Astrocyte (in vitro differentiated cells and primary cell): ENCODE measurements at regions not wholly inside any gene's neighbourhood (a gene's known extent, or its start where the extent isn't known, plus 50 kb on each side); places are given as distances from the start of the nearest gene placed in this dataset.

Experiments used
- DNase-seq: peaks from one replicate; pipeline ENCODE4 v3.0.0-alpha.2; 2010; ENCODE audit warnings: low read depth
- FAIRE-seq: peaks from 2 replicates; lab custom pipeline; 2011; peaks lifted over from hg19 to GRCh38; lab: Jason Lieb, UNC
- H2AFZ ChIP-seq: 2 replicates; pipeline ENCODE4 v1.6.0; 2012; ENCODE audit warnings: low read depth, low read length, inconsistent platforms
- H3K27ac ChIP-seq: 2 replicates; pipeline ENCODE4 v1.5.1; 2011; ENCODE audit warnings: low read depth, low read length, inconsistent platforms
- H3K27me3 ChIP-seq: 2 replicates; pipeline ENCODE4 v1.6.0; 2011; ENCODE audit warnings: low read length, inconsistent platforms; ENCODE audit not compliant: insufficient read depth
- H3K36me3 ChIP-seq: 2 replicates; pipeline ENCODE4 v1.5.1; 2011; ENCODE audit warnings: low read length, inconsistent platforms; ENCODE audit not compliant: insufficient read depth
- H3K4me1 ChIP-seq: 2 replicates; pipeline ENCODE4 v1.5.1; 2011; ENCODE audit warnings: low read length, inconsistent platforms; ENCODE audit not compliant: insufficient read depth
- H3K4me2 ChIP-seq: 2 replicates; pipeline ENCODE4 v1.6.0; 2012; ENCODE audit warnings: low read length, inconsistent platforms
- H3K4me3 ChIP-seq: 2 replicates; pipeline ENCODE4 v1.5.1; 2011; ENCODE audit warnings: low read depth, mild to moderate bottlenecking, low read length, inconsistent platforms; ENCODE audit not compliant: insufficient read depth
- H3K79me2 ChIP-seq: 2 replicates; pipeline ENCODE4 v1.6.0; 2012; ENCODE audit warnings: mild to moderate bottlenecking, low read length, inconsistent platforms; ENCODE audit not compliant: insufficient read depth
- H3K9ac ChIP-seq: 2 replicates; pipeline ENCODE4 v1.6.0; 2012; ENCODE audit warnings: mild to moderate bottlenecking, low read length, inconsistent platforms
- H3K9me3 ChIP-seq: 2 replicates; pipeline ENCODE4 v1.5.1; 2012; ENCODE audit warnings: low read depth, mild to moderate bottlenecking, low read length, inconsistent platforms; ENCODE audit not compliant: insufficient read depth
- H4K20me1 ChIP-seq: 2 replicates; pipeline ENCODE4 v1.6.0; 2012; ENCODE audit warnings: low read length, inconsistent platforms; ENCODE audit not compliant: insufficient read depth
- H3K27ac Mint-ChIP-seq: one replicate; pipeline ENCODE4 v1.8.0; 2021; ENCODE audit warnings: mild to moderate bottlenecking, mixed read lengths; ENCODE audit not compliant: unreplicated experiment
- H3K27me3 Mint-ChIP-seq: one replicate; pipeline ENCODE4 v1.8.0; 2021; ENCODE audit warnings: low read depth, mixed read lengths; ENCODE audit not compliant: unreplicated experiment
- H3K36me3 Mint-ChIP-seq: one replicate; pipeline ENCODE4 v1.8.0; 2021; ENCODE audit warnings: low read depth, mixed read lengths; ENCODE audit not compliant: unreplicated experiment
- H3K4me1 Mint-ChIP-seq: one replicate; pipeline ENCODE4 v1.8.0; 2021; ENCODE audit warnings: low read depth, mixed read lengths; ENCODE audit not compliant: unreplicated experiment
- H3K4me3 Mint-ChIP-seq: one replicate; pipeline ENCODE4 v1.8.0; 2021; ENCODE audit warnings: mild to moderate bottlenecking, moderate library complexity, mixed read lengths; ENCODE audit not compliant: unreplicated experiment
- H3K9me3 Mint-ChIP-seq: one replicate; pipeline ENCODE4 v1.8.0; 2021; ENCODE audit warnings: mild to moderate bottlenecking, mixed read lengths; ENCODE audit not compliant: unreplicated experiment
- EZH2 ChIP-seq: IDR thresholded peaks from 2 replicates; pipeline ENCODE4 v1.6.1; 2012; ENCODE audit warnings: mild to moderate bottlenecking, low read length, inconsistent platforms; ENCODE audit not compliant: insufficient read depth
- TF ChIP-seq, protein P1 (sequence below): IDR thresholded peaks from 2 replicates; pipeline ENCODE4 v1.5.1; 2011; ENCODE audit warnings: low read depth, mild to moderate bottlenecking, inconsistent platforms, low read length, moderate library complexity; ENCODE audit not compliant: insufficient read depth

DNA sequence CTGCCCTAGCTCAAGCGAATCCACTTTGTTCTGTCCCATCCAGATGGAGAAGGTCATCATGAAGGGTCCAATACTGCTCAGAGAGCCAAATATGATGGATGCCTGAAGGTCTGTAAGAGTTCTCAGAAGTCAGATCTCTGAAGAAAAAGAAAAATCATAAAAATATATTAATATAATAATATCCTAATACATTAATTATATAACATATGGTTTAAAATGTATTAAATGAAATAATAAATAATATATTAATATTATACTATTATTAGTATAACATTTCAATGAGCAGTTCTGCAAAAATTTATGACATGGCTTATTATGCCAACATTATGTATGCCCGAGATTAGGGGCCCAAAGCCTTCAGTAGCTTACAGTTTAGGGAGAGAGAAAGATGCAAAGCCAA is 78.2 kb upstream of the GPR12 start:
- H3K9me3 Mint-ChIP-seq, result peaks cover 2% of the 10 kb centered on the region
- Histone ChIP-seq H3K4me2 (no peak overlapping the region), H3K4me1 (no peaks in the 10 kb centered on the region), H3K4me3 (no peak overlapping the region), H3K27me3 (no peaks in the 10 kb centered on the region), H3K79me2 (no peaks in the 10 kb centered on the region), H3K9me3 (no peaks in the 10 kb centered on the region), H4K20me1 (no peaks in the 10 kb centered on the region), H3K36me3 (no peaks in the 10 kb centered on the region), H3K9ac (no peak overlapping the region), H2AFZ (no peak overlapping the region), H3K27ac (no peak overlapping the region)
- no peaks in the 10 kb centered on the region for H3K36me3 Mint-ChIP-seq
- TF ChIP-seq, protein P1, sequence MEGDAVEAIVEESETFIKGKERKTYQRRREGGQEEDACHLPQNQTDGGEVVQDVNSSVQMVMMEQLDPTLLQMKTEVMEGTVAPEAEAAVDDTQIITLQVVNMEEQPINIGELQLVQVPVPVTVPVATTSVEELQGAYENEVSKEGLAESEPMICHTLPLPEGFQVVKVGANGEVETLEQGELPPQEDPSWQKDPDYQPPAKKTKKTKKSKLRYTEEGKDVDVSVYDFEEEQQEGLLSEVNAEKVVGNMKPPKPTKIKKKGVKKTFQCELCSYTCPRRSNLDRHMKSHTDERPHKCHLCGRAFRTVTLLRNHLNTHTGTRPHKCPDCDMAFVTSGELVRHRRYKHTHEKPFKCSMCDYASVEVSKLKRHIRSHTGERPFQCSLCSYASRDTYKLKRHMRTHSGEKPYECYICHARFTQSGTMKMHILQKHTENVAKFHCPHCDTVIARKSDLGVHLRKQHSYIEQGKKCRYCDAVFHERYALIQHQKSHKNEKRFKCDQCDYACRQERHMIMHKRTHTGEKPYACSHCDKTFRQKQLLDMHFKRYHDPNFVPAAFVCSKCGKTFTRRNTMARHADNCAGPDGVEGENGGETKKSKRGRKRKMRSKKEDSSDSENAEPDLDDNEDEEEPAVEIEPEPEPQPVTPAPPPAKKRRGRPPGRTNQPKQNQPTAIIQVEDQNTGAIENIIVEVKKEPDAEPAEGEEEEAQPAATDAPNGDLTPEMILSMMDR, result no peak
- no peak for TF ChIP-seq EZH2
- H3K4me3 Mint-ChIP-seq, result no peak overlapping the region
- no peaks in the 10 kb centered on the region for H3K4me1 Mint-ChIP-seq
- H3K27me3 Mint-ChIP-seq, result peaks cover 33% of the 10 kb centered on the region
- H3K27ac Mint-ChIP-seq, result no peak overlapping the region
- DNase-seq (no peak), FAIRE-seq (no peak)

DNA sequence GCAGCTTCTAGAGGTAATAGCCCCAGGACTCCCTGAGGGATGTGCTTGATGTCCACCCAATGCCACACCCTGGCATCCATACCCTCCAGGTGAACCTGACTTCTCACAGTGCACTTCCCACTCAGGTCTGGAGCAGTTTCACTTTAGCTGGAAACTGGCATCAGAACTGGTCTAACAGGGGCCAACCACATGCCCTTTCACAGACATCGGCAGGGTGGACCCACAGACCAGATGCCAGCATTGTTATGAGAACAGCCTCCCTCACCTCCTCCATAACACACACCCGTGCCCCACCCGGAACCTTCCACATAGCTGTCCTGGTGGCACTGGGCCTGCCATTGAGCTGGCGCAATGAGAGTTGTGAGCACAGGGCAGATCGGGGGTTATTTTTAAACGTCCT is 77.4 kb upstream of the GPR12 start:
- H3K4me1 Mint-ChIP-seq, result no peaks in the 10 kb centered on the region
- Histone ChIP-seq H3K4me3 (no peak overlapping the region), H3K9me3 (no peaks in the 10 kb centered on the region), H3K36me3 (no peaks in the 10 kb centered on the region), H4K20me1 (no peaks in the 10 kb centered on the region), H3K79me2 (no peaks in the 10 kb centered on the region), H3K4me1 (no peaks in the 10 kb centered on the region), H3K27ac (no peak overlapping the region), H2AFZ (no peak overlapping the region), H3K27me3 (no peaks in the 10 kb centered on the region), H3K4me2 (no peak overlapping the region), H3K9ac (no peak overlapping the region)
- H3K9me3 Mint-ChIP-seq, result peaks cover 2% of the 10 kb centered on the region
- no peak for DNase-seq
- TF ChIP-seq EZH2, result no peak
- TF ChIP-seq, protein P1, result no peak
- no peak for FAIRE-seq
- H3K27me3 Mint-ChIP-seq, result peaks cover 33% of the 10 kb centered on the region
- H3K27ac Mint-ChIP-seq, result no peak overlapping the region
- no peak overlapping the region for H3K4me3 Mint-ChIP-seq
- H3K36me3 Mint-ChIP-seq, result no peaks in the 10 kb centered on the region

GRCh38 chr13:26837102-26837501 is 76.5 kb upstream of the GPR12 start:
- Histone ChIP-seq H3K27ac (no peak overlapping the region), H3K9ac (no peak overlapping the region), H2AFZ (no peak overlapping the region), H3K9me3 (no peaks in the 10 kb centered on the region), H4K20me1 (no peaks in the 10 kb centered on the region), H3K4me3 (no peak overlapping the region), H3K4me1 (no peaks in the 10 kb centered on the region), H3K79me2 (no peaks in the 10 kb centered on the region), H3K36me3 (no peaks in the 10 kb centered on the region), H3K27me3 (no peaks in the 10 kb centered on the region), H3K4me2 (no peak overlapping the region)
- no peak overlapping the region for H3K4me3 Mint-ChIP-seq
- no peak for TF ChIP-seq EZH2
- TF ChIP-seq, protein P1, result no peak
- H3K27me3 Mint-ChIP-seq, result peaks cover 33% of the 10 kb centered on the region
- peaks cover 2% of the 10 kb centered on the region for H3K9me3 Mint-ChIP-seq
- no peaks in the 10 kb centered on the region for H3K36me3 Mint-ChIP-seq
- DNase-seq (no peak), FAIRE-seq (no peak)
- no peaks in the 10 kb centered on the region for H3K4me1 Mint-ChIP-seq
- no peak overlapping the region for H3K27ac Mint-ChIP-seq
